Erythroblast (primary cell): ENCODE measurements at regions not wholly inside any gene's neighbourhood (a gene's known extent, or its start where the extent isn't known, plus 50 kb on each side); places are given as distances from the start of the nearest gene placed in this dataset.

ENCODE experiments used
- DNase-seq, 2 experiments: peaks; one replicate each; lab custom pipeline; 2025; lab: John Stamatoyannopoulos, UW
- GATA1 ChIP-seq: IDR thresholded peaks from 2 replicates; pipeline ENCODE4 v1.6.1; 2011; ENCODE audit warnings: low read depth, mild to moderate bottlenecking, control low read depth, low read length, moderate library complexity
- POLR2A ChIP-seq: IDR thresholded peaks from 2 replicates; pipeline ENCODE4 v1.6.1; 2011; ENCODE audit warnings: mild to moderate bottlenecking, low read length

GRCh38 chr11:45597097-45597496 lies 68.3 kb downstream of the CHST1 start:
- DNase-seq, result no peak
- no peak for TF ChIP-seq GATA1
- no peak for TF ChIP-seq POLR2A

- TF ChIP-seq POLR2A (no peak), GATA1 (no peak)
- no peak for DNase-seq
These were observed 68.9 kb downstream of the CHST1 start for GRCh38 chr11:45596571-45596970.

- TF ChIP-seq GATA1 (no peak), POLR2A (no peak)
- DNase-seq, result peak; percentile 14 to 31
These were observed 71.4 kb downstream of the CHST1 start for GRCh38 chr11:45593992-45594391.

- TF ChIP-seq GATA1, result no peak
- TF ChIP-seq POLR2A, result no peak
- no peak for DNase-seq
These were observed 72.8 kb downstream of the CHST1 start for GRCh38 chr11:45592636-45593035.

GRCh38 chr11:45590743-45591142 lies 74.7 kb downstream of the CHST1 start:
- TF ChIP-seq POLR2A (no peak), GATA1 (no peak)
- no peak for DNase-seq

- DNase-seq, result no peak
- TF ChIP-seq POLR2A (no peak), GATA1 (no peak)
These were observed 80.2 kb downstream of the CHST1 start for GRCh38 chr11:45585205-45585604.

- DNase-seq, result no peak
- TF ChIP-seq POLR2A (no peak), GATA1 (no peak)
These were observed 81.3 kb downstream of the CHST1 start for GRCh38 chr11:45583981-45584566.

GRCh38 chr11:45580399-45580798 lies 85.0 kb downstream of the CHST1 start:
- TF ChIP-seq POLR2A (no peak), GATA1 (no peak)
- DNase-seq, result peak in 1 of 2 experiments; percentile 6

- no peak for DNase-seq
- TF ChIP-seq POLR2A, result no peak
- TF ChIP-seq GATA1, result no peak
These were observed 87.1 kb downstream of the CHST1 start for GRCh38 chr11:45578316-45578715.

- DNase-seq, result no peak
These were observed 87.7 kb downstream of the CHST1 start for GRCh38 chr11:45577752-45578151.

GRCh38 chr11:45576461-45577215 lies 88.8 kb downstream of the CHST1 start:
- no peak for DNase-seq
- no peak for TF ChIP-seq POLR2A
- no peak for TF ChIP-seq GATA1

More at GRCh38 chr11:45577752-45578151, 87.7 kb downstream of the CHST1 start:
- TF ChIP-seq GATA1, result no peak
- TF ChIP-seq POLR2A, result no peak

- DNase-seq, result no peak
- no peak for TF ChIP-seq POLR2A
- no peak for TF ChIP-seq GATA1
These were observed 91.7 kb downstream of the CHST1 start for GRCh38 chr11:45573728-45574127.

GRCh38 chr11:45572354-45573123 lies 92.9 kb downstream of the CHST1 start:
- DNase-seq, result no peak
- TF ChIP-seq GATA1, result no peak
- TF ChIP-seq POLR2A, result no peak

- TF ChIP-seq GATA1 (no peak), POLR2A (no peak)
These were observed 95.6 kb downstream of the CHST1 start for GRCh38 chr11:45569776-45570175.

GRCh38 chr11:45568049-45568448 lies 97.4 kb downstream of the CHST1 start:
- no peak for DNase-seq
- no peak for TF ChIP-seq GATA1
- no peak for TF ChIP-seq POLR2A

More at GRCh38 chr11:45569776-45570175, 95.6 kb downstream of the CHST1 start:
- no peak for DNase-seq
